PC-3 (cell line): ENCODE measurements at regions not wholly inside any gene's neighbourhood (a gene's known extent, or its start where the extent isn't known, plus 50 kb on each side); places are given as distances from the start of the nearest gene placed in this dataset.

ENCODE experiments used
- ATAC-seq: fragments of 200-7000 bp; cut with Tn5 transposase; 2 replicates; pipeline ENCODE4 v1.9.1; 2020; ENCODE audit warnings: mild to moderate bottlenecking, moderate library complexity
- BruUV-seq: library from RNA; stranded (reverse); fragments of 400-500 nt; replicated peaks from 2 replicates; lab custom pipeline; 2021; lab: Mats Ljungman, UMichigan
- CTCF ChIA-PET: fragments of 300-600 bp; sonication (Branson Sonifier 250); formaldehyde crosslinking; loops from one replicate; lab custom pipeline; 2022; ENCODE audit warnings: antibody characterized with exemption; lab: Charles Lee
- POLR2A ChIA-PET: fragments of 300-600 bp; sonication (Branson Sonifier 250); formaldehyde crosslinking; loops from one replicate; lab custom pipeline; 2022; ENCODE audit warnings: antibody characterized with exemption; ENCODE audit not compliant: unreplicated experiment; lab: Charles Lee
- DNase-seq: peaks from one replicate; pipeline ENCODE4 v3.0.0-alpha.2; 2015
- H2AFZ ChIP-seq: fragments of 300-600 bp; sonication (generic); 2 replicates; pipeline ENCODE4 v1.6.0; 2016; ENCODE audit warnings: antibody characterized with exemption, low read length
- H3F3A ChIP-seq: fragments of 300-600 bp; sonication (generic); one replicate; pipeline ENCODE4 v1.6.0; 2017; ENCODE audit warnings: antibody characterized with exemption, low read length, control low read depth, mild to moderate bottlenecking; ENCODE audit not compliant: unreplicated experiment
- H3K27ac ChIP-seq: fragments of 300-600 bp; sonication (generic); 2 replicates; pipeline ENCODE4 v1.5.1; 2016; ENCODE audit warnings: mild to moderate bottlenecking, low read length
- H3K27me3 ChIP-seq: fragments of 300-600 bp; sonication (generic); 2 replicates; pipeline ENCODE4 v1.6.1; 2016; ENCODE audit warnings: low read length, mixed read lengths
- H3K36me3 ChIP-seq: fragments of 300-600 bp; sonication (generic); 2 replicates; pipeline ENCODE4 v1.6.1; 2016; ENCODE audit warnings: low read depth, mixed run types, low read length, mixed read lengths
- H3K4me1 ChIP-seq: fragments of 300-600 bp; sonication (generic); 2 replicates; pipeline ENCODE4 v1.5.1; 2016; ENCODE audit warnings: low read length; ENCODE audit not compliant: insufficient read depth
- H3K4me2 ChIP-seq: fragments of 300-600 bp; sonication (generic); 2 replicates; pipeline ENCODE4 v1.6.0; 2016; ENCODE audit warnings: low read length
- H3K4me3 ChIP-seq: fragments of 300-600 bp; sonication (generic); 2 replicates; pipeline ENCODE4 v1.5.1; 2016; ENCODE audit warnings: mild to moderate bottlenecking, low read length, mixed read lengths
- H3K79me2 ChIP-seq: fragments of 300-600 bp; sonication (generic); 2 replicates; pipeline ENCODE4 v1.6.1; 2017; ENCODE audit warnings: low read length, mixed read lengths
- H3K9ac ChIP-seq: fragments of 300-600 bp; sonication (generic); 2 replicates; pipeline ENCODE4 v1.6.0; 2016; ENCODE audit warnings: mild to moderate bottlenecking, low read length
- H3K9me2 ChIP-seq: fragments of 300-600 bp; sonication (generic); replicated peaks from 2 replicates; pipeline ENCODE4 v1.6.1; 2016; ENCODE audit warnings: mixed run types, low read length, mixed read lengths
- H3K9me3 ChIP-seq: fragments of 300-600 bp; sonication (generic); 2 replicates; pipeline ENCODE4 v1.6.1; 2016; ENCODE audit warnings: low read length, mixed read lengths
- H4K20me1 ChIP-seq: fragments of 300-600 bp; sonication (generic); 2 replicates; pipeline ENCODE4 v1.6.1; 2016; ENCODE audit warnings: low read length, mixed read lengths
- CTCF ChIP-seq: fragments of 300-600 bp; sonication (generic); conservative IDR thresholded peaks from 2 replicates; pipeline ENCODE4 v1.5.1; 2017; ENCODE audit warnings: antibody characterized with exemption, low read depth, mild to moderate bottlenecking, low read length
- EZH2 ChIP-seq: fragments of 300-600 bp; sonication (generic); IDR thresholded peaks from one replicate; pipeline ENCODE4 v1.6.1; 2017; ENCODE audit warnings: antibody characterized with exemption, mild to moderate bottlenecking, low read length; ENCODE audit not compliant: unreplicated experiment
- EZH2phosphoT487 ChIP-seq: fragments of 300-600 bp; sonication (generic); IDR thresholded peaks from 2 replicates; pipeline ENCODE4 v1.6.1; 2018; ENCODE audit warnings: mild to moderate bottlenecking, antibody characterized with exemption, low read length, borderline replicate concordance
- intact Hi-C: fragments of 100-400 bp; cut with micrococcal nuclease; formaldehyde crosslinking; loops from 2 replicates; pipeline ENCODE4 v1.9.0; 2023

- no peak for TF ChIP-seq EZH2phosphoT487
- TF ChIP-seq EZH2 = no peak
- no peak for TF ChIP-seq CTCF
- H3K36me3 ChIP-seq = no peaks in the 10 kb centered on the region
- ChIA-PET CTCF (no interaction called here), POLR2A (no interaction called here)
- no peaks in the 10 kb centered on the region for H3K9me2 ChIP-seq
- H3K9ac ChIP-seq = no peak overlapping the region
- no peak overlapping the region for H3K4me3 ChIP-seq
- no peaks in the 10 kb centered on the region for H3K27me3 ChIP-seq
- DNase-seq (no peak), ATAC-seq (no peak)
- no peak overlapping the region for H3K27ac ChIP-seq
- no peak overlapping the region for H2AFZ ChIP-seq
- no peaks in the 10 kb centered on the region for H4K20me1 ChIP-seq
- BruUV-seq = no TSS peak
- intact Hi-C loops = no loop called here
- no peak overlapping the region for H3K4me2 ChIP-seq
- H3K4me1 ChIP-seq = no peaks in the 10 kb centered on the region
- H3K9me3 ChIP-seq = no peaks in the 10 kb centered on the region
- H3K79me2 ChIP-seq = no peaks in the 10 kb centered on the region
- no peaks in the 10 kb centered on the region for H3F3A ChIP-seq
Measured at GRCh38 chr6:11878735-11879134, 100.1 kb upstream of the ADTRP start.

- no TSS peak for BruUV-seq
- CTCF ChIA-PET = no interaction called here
- no peak overlapping the region for H2AFZ ChIP-seq
- no peak overlapping the region for H3K4me2 ChIP-seq
- no peak overlapping the region for H3K9ac ChIP-seq
- no peaks in the 10 kb centered on the region for H3K9me2 ChIP-seq
- ATAC-seq = no peak
- TF ChIP-seq EZH2 (no peak), CTCF (no peak), EZH2phosphoT487 (no peak)
- H3K36me3 ChIP-seq = no peaks in the 10 kb centered on the region
- no peaks in the 10 kb centered on the region for H3F3A ChIP-seq
- H3K4me1 ChIP-seq = no peaks in the 10 kb centered on the region
- intact Hi-C loops = no loop called here
- H3K27ac ChIP-seq = no peak overlapping the region
- H3K79me2 ChIP-seq = no peaks in the 10 kb centered on the region
- H3K4me3 ChIP-seq = no peak overlapping the region
- no peaks in the 10 kb centered on the region for H3K9me3 ChIP-seq
- no peak for DNase-seq
- POLR2A ChIA-PET = no interaction called here
- no peaks in the 10 kb centered on the region for H4K20me1 ChIP-seq
- H3K27me3 ChIP-seq = no peaks in the 10 kb centered on the region
Measured at GRCh38 chr6:11878029-11878428, 99.4 kb upstream of the ADTRP start.

- no peaks in the 10 kb centered on the region for H4K20me1 ChIP-seq
- CTCF ChIA-PET = no interaction called here
- no peaks in the 10 kb centered on the region for H3K4me1 ChIP-seq
- H2AFZ ChIP-seq = no peak overlapping the region
- H3K9ac ChIP-seq = no peak overlapping the region
- H3K27ac ChIP-seq = no peak overlapping the region
- no peaks in the 10 kb centered on the region for H3F3A ChIP-seq
- no peaks in the 10 kb centered on the region for H3K36me3 ChIP-seq
- no peaks in the 10 kb centered on the region for H3K79me2 ChIP-seq
- no peaks in the 10 kb centered on the region for H3K9me3 ChIP-seq
- ATAC-seq (no peak), DNase-seq (no peak)
- no peaks in the 10 kb centered on the region for H3K9me2 ChIP-seq
- no peak overlapping the region for H3K4me2 ChIP-seq
- intact Hi-C loops = no loop called here
- BruUV-seq = no TSS peak
- H3K4me3 ChIP-seq = no peak overlapping the region
- POLR2A ChIA-PET = interaction anchor here (0.6 kb wide), 1 partner anchor 137 kb away, joined by 3 read pairs; no protein-coding TSS in a partner anchor
- H3K27me3 ChIP-seq = no peaks in the 10 kb centered on the region
- TF ChIP-seq EZH2 (no peak), CTCF (no peak), EZH2phosphoT487 (no peak)
Measured at GRCh38 chr6:11876934-11877433, 98.4 kb upstream of the ADTRP start.
